ENCODE measurements at regions not wholly inside any gene's neighbourhood (a gene's known extent, or its start where the extent isn't known, plus 50 kb on each side); places are given as distances from the start of the nearest gene placed in this dataset.

GRCh38 chr5:50990296-50990924 lies 324.0 kb downstream of the PARP8 start:
- no peak for ATAC-seq
- TF ChIP-seq ESRRG (CRISPR knock-in tag; IDR thresholded peaks at IDR 0.05) (no peak), ZNF8 (CRISPR knock-in tag; IDR thresholded peaks at IDR 0.05) (no peak), BACH2 (CRISPR knock-in tag; IDR thresholded peaks at IDR 0.05; ENCODE audit: borderline replicate concordance) (no peak)

- no peak for ATAC-seq
- TF ChIP-seq ZFP3 (CRISPR knock-in tag; IDR thresholded peaks at IDR 0.05) (no peak), SNAI2 (CRISPR knock-in tag; IDR thresholded peaks at IDR 0.05) (no peak), TCF4 (CRISPR knock-in tag; IDR thresholded peaks at IDR 0.05; ENCODE audit: borderline replicate concordance) (no peak), ARNTL (CRISPR knock-in tag; IDR thresholded peaks at IDR 0.05; ENCODE audit: borderline replicate concordance, low read depth) (no peak), ZNF565 (CRISPR knock-in tag; conservative IDR thresholded peaks at IDR 0.05; ENCODE audit: low read depth) (no peak), ZNF8 (CRISPR knock-in tag; IDR thresholded peaks at IDR 0.05) (no peak), BACH2 (CRISPR knock-in tag; IDR thresholded peaks at IDR 0.05; ENCODE audit: borderline replicate concordance) (no peak), GLIS3 (CRISPR knock-in tag; IDR thresholded peaks at IDR 0.05) (no peak), ZNF70 (CRISPR knock-in tag; IDR thresholded peaks at IDR 0.05) (no peak), TOX (CRISPR knock-in tag; IDR thresholded peaks at IDR 0.05; ENCODE audit: borderline replicate concordance) (no peak), OSR1 (CRISPR knock-in tag; IDR thresholded peaks at IDR 0.05) (no peak), RARB (CRISPR knock-in tag; IDR thresholded peaks at IDR 0.05) (no peak), ZC3H10 (CRISPR knock-in tag; IDR thresholded peaks at IDR 0.05) (no peak), ISL1 (CRISPR knock-in tag; IDR thresholded peaks at IDR 0.05) (no peak), CSDC2 (CRISPR knock-in tag; IDR thresholded peaks at IDR 0.05) (no peak), TSHZ2 (CRISPR knock-in tag; IDR thresholded peaks at IDR 0.05) (no peak)
- TF ChIP-seq, protein P1, sequence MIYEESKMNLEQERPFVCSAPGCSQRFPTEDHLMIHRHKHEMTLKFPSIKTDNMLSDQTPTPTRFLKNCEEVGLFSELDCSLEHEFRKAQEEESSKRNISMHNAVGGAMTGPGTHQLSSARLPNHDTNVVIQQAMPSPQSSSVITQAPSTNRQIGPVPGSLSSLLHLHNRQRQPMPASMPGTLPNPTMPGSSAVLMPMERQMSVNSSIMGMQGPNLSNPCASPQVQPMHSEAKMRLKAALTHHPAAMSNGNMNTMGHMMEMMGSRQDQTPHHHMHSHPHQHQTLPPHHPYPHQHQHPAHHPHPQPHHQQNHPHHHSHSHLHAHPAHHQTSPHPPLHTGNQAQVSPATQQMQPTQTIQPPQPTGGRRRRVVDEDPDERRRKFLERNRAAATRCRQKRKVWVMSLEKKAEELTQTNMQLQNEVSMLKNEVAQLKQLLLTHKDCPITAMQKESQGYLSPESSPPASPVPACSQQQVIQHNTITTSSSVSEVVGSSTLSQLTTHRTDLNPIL (CRISPR knock-in tag; IDR thresholded peaks at IDR 0.05; ENCODE audit: low read depth) = no peak
- TF ChIP-seq, protein P2, sequence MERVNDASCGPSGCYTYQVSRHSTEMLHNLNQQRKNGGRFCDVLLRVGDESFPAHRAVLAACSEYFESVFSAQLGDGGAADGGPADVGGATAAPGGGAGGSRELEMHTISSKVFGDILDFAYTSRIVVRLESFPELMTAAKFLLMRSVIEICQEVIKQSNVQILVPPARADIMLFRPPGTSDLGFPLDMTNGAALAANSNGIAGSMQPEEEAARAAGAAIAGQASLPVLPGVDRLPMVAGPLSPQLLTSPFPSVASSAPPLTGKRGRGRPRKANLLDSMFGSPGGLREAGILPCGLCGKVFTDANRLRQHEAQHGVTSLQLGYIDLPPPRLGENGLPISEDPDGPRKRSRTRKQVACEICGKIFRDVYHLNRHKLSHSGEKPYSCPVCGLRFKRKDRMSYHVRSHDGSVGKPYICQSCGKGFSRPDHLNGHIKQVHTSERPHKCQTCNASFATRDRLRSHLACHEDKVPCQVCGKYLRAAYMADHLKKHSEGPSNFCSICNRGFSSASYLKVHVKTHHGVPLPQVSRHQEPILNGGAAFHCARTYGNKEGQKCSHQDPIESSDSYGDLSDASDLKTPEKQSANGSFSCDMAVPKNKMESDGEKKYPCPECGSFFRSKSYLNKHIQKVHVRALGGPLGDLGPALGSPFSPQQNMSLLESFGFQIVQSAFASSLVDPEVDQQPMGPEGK (CRISPR knock-in tag; IDR thresholded peaks at IDR 0.05; ENCODE audit: borderline replicate concordance) = no peak
- TF ChIP-seq, protein P3, sequence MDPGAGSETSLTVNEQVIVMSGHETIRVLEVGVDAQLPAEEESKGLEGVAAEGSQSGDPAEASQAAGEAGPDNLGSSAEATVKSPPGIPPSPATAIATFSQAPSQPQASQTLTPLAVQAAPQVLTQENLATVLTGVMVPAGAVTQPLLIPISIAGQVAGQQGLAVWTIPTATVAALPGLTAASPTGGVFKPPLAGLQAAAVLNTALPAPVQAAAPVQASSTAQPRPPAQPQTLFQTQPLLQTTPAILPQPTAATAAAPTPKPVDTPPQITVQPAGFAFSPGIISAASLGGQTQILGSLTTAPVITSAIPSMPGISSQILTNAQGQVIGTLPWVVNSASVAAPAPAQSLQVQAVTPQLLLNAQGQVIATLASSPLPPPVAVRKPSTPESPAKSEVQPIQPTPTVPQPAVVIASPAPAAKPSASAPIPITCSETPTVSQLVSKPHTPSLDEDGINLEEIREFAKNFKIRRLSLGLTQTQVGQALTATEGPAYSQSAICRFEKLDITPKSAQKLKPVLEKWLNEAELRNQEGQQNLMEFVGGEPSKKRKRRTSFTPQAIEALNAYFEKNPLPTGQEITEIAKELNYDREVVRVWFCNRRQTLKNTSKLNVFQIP (CRISPR knock-in tag; IDR thresholded peaks at IDR 0.05; ENCODE audit: borderline replicate concordance, low read depth) = no peak
These were observed 329.0 kb downstream of the PARP8 start for GRCh38 chr5:50995285-50995942.

DNA sequence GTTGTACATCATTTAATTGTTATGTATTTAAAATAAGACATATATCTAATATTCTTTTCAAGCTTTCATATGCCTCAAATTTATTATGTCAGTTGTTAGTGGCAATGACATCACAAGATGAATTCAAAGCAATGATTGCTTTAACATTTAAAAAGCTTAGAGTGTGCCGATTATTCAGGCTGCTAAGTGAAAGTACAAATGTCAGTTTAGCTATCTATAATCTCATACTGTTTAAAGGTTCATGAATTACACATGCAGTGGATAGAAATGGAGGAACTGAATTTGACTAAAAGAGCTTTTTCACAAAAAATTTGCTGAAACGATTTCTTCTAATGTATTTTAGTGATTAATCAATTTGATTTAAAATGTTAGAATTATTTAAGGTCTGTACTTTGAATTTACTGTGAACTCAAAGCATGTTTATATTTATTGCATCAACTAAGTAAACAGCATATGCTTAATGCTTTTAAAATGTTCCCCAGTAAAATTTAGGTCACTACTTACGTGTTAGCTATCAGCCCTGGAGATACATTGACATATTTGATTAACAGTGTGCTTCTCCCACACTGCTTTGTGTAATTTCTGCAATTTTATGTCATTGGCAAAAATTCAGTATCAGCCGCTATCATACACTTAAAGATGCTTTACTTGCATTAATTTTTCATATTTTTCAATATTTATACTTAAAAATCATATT lies 334.9 kb downstream of the PARP8 start:
- no peak for ATAC-seq
- TF ChIP-seq ZNF70 (CRISPR knock-in tag; IDR thresholded peaks at IDR 0.05) (no peak), PPARA (CRISPR knock-in tag; IDR thresholded peaks at IDR 0.05; ENCODE audit: borderline replicate concordance) (no peak), ESRRG (CRISPR knock-in tag; IDR thresholded peaks at IDR 0.05) (no peak), ISL1 (CRISPR knock-in tag; IDR thresholded peaks at IDR 0.05) (no peak), RARB (CRISPR knock-in tag; IDR thresholded peaks at IDR 0.05) (no peak), BACH2 (CRISPR knock-in tag; IDR thresholded peaks at IDR 0.05; ENCODE audit: borderline replicate concordance) (no peak), ZNF565 (CRISPR knock-in tag; conservative IDR thresholded peaks at IDR 0.05; ENCODE audit: low read depth) (no peak), TCF4 (CRISPR knock-in tag; IDR thresholded peaks at IDR 0.05; ENCODE audit: borderline replicate concordance) (no peak), TSHZ2 (CRISPR knock-in tag; IDR thresholded peaks at IDR 0.05) (no peak)
- TF ChIP-seq, protein P4, sequence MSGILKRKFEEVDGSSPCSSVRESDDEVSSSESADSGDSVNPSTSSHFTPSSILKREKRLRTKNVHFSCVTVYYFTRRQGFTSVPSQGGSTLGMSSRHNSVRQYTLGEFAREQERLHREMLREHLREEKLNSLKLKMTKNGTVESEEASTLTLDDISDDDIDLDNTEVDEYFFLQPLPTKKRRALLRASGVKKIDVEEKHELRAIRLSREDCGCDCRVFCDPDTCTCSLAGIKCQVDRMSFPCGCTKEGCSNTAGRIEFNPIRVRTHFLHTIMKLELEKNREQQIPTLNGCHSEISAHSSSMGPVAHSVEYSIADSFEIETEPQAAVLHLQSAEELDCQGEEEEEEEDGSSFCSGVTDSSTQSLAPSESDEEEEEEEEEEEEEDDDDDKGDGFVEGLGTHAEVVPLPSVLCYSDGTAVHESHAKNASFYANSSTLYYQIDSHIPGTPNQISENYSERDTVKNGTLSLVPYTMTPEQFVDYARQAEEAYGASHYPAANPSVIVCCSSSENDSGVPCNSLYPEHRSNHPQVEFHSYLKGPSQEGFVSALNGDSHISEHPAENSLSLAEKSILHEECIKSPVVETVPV (CRISPR knock-in tag; IDR thresholded peaks at IDR 0.05) = no peak

Data from SK-N-SH treated with all-trans-retinoic acid at 6 μM for 48 hours (cell line).